ENCODE measurements at regions not wholly inside any gene's neighbourhood (a gene's known extent, or its start where the extent isn't known, plus 50 kb on each side); places are given as distances from the start of the nearest gene placed in this dataset.
"Not testable (repeated sequence)": the region's sequence is repeated elsewhere in the genome, so short reads cannot be mapped to it uniquely, and the experiment has no call there.

- POLR2A ChIA-PET = no interaction called here
- TF ChIP-seq CTCF (IDR thresholded peaks at IDR 0.05; ENCODE audit: control extremely low read depth, extremely low read depth, low read depth, missing control alignments) = no peak
- CTCF ChIA-PET = interaction anchor here (0.6 to 1.3 kb wide), 2 partner anchors 19 to 63 kb away, joined by 3 read pairs; no protein-coding TSS in a partner anchor
- no peak for DNase-seq (ENCODE audit: extremely low spot score)
These were observed 117.7 kb upstream of the GRM7 start for GRCh38 chr3:6743067-6743720.

- CTCF ChIA-PET = no interaction called here
- DNase-seq (ENCODE audit: extremely low spot score) = no peak
- POLR2A ChIA-PET = no interaction called here
- TF ChIP-seq CTCF (IDR thresholded peaks at IDR 0.05; ENCODE audit: control extremely low read depth, extremely low read depth, low read depth, missing control alignments) = no peak
These were observed 114.5 kb upstream of the GRM7 start for GRCh38 chr3:6746443-6746842.

GRCh38 chr3:6747017-6747416, 113.9 kb upstream of the GRM7 start:
- no peak for TF ChIP-seq CTCF (IDR thresholded peaks at IDR 0.05; ENCODE audit: control extremely low read depth, extremely low read depth, low read depth, missing control alignments)
- POLR2A ChIA-PET = no interaction called here
- CTCF ChIA-PET = no interaction called here
- DNase-seq (ENCODE audit: extremely low spot score) = no peak

- ChIA-PET CTCF (interaction anchor here (1.4 kb wide), 1 partner anchor 13 kb away, joined by 5 read pairs; no protein-coding TSS in a partner anchor), POLR2A (no interaction called here)
- DNase-seq (ENCODE audit: extremely low spot score) = no peak
- no peak for TF ChIP-seq CTCF (IDR thresholded peaks at IDR 0.05; ENCODE audit: control extremely low read depth, extremely low read depth, low read depth, missing control alignments)
These were observed 110.1 kb upstream of the GRM7 start for GRCh38 chr3:6750782-6751181.

- no peak for TF ChIP-seq CTCF (IDR thresholded peaks at IDR 0.05; ENCODE audit: control extremely low read depth, extremely low read depth, low read depth, missing control alignments)
- no peak for DNase-seq (ENCODE audit: extremely low spot score)
- POLR2A ChIA-PET = no interaction called here
- CTCF ChIA-PET = no interaction called here
These were observed 107.4 kb upstream of the GRM7 start for GRCh38 chr3:6753536-6753935.

GRCh38 chr3:6769532-6770396, 91.2 kb upstream of the GRM7 start:
- POLR2A ChIA-PET; CTCF ChIA-PET; DNase-seq (ENCODE audit: extremely low spot score): not testable (repeated sequence)

- no peak for DNase-seq (ENCODE audit: extremely low spot score)
- CTCF ChIA-PET = no interaction called here
- POLR2A ChIA-PET = no interaction called here
- no peak for TF ChIP-seq CTCF (IDR thresholded peaks at IDR 0.05; ENCODE audit: control extremely low read depth, extremely low read depth, low read depth, missing control alignments)
These were observed 90.6 kb upstream of the GRM7 start for GRCh38 chr3:6770397-6770690.
